ENCODE measurements at regions not wholly inside any gene's neighbourhood (a gene's known extent, or its start where the extent isn't known, plus 50 kb on each side); places are given as distances from the start of the nearest gene placed in this dataset.

GRCh38 chr1:209354840-209355165 lies 228.7 kb upstream of the CAMK1G start:
- Histone ChIP-seq H3K36me3 (replicated peaks in 1 of 2; ENCODE audit: control insufficient read depth in 1 of 2, insufficient read depth in 2 of 2, low read length in 2 of 2) (no peaks in the 10 kb centered on the region), H3K79me2 (ENCODE audit: insufficient read depth, low read length) (no peaks in the 10 kb centered on the region), H3K27ac (ENCODE audit: low read depth in 1 of 2, low read length in 2 of 2) (no peak overlapping the region), H4K20me1 (ENCODE audit: insufficient read depth, low read length) (no peaks in the 10 kb centered on the region), H3K4me1 (ENCODE audit: control insufficient read depth in 1 of 2, insufficient read depth in 2 of 2, low read length in 2 of 2) (no peaks in the 10 kb centered on the region), H3K9me3 (replicated peaks in 1 of 2; ENCODE audit: control insufficient read depth in 1 of 2, insufficient read depth in 1 of 2, low read length in 2 of 2) (no peaks in the 10 kb centered on the region), H3K27me3 (ENCODE audit: control insufficient read depth in 2 of 2, insufficient read depth in 2 of 2, low read length in 2 of 2) (no peaks in the 10 kb centered on the region), H3K9ac (ENCODE audit: insufficient read depth, low read length, poor library complexity, severe bottlenecking) (no peak overlapping the region), H3K4me2 (replicated peaks; ENCODE audit: extremely low read depth, low read length, poor library complexity, severe bottlenecking) (no peak overlapping the region), H3K4me3 (replicated peaks in 1 of 3; ENCODE audit: low read depth in 2 of 3, low read length in 3 of 3) (no peak overlapping the region), H2AFZ (ENCODE audit: insufficient read depth, low read depth, low read length, poor library complexity, severe bottlenecking) (no peak overlapping the region)
- peaks cover 0 to 4% (median 0%) of the 10 kb centered on the region in 7 donors for H3K9me3 Mint-ChIP-seq
- H3K4me1 Mint-ChIP-seq, result no peaks in the 10 kb centered on the region
- intact Hi-C loops (cut with micrococcal nuclease), result no loop called here
- no peaks in the 10 kb centered on the region for H3K36me3 Mint-ChIP-seq
- H3K27me3 Mint-ChIP-seq (ENCODE audit: low read depth in 3 of 3), result peaks cover 0 to 2% (median 1%) of the 10 kb centered on the region in 3 donors
- 76% methylated on average over 2 of the region's 4 CpGs for WGBS (ENCODE audit: insufficient coverage)
- TF ChIP-seq CTCF (IDR thresholded peaks at IDR 0.05), result no peak
- no peak for DNase-seq
- no peak overlapping the region for H3K27ac Mint-ChIP-seq
- H3K4me3 Mint-ChIP-seq, result no peak overlapping the region

GRCh38 chr1:209355415-209355814 lies 228.1 kb upstream of the CAMK1G start:
- H3K4me1 ChIP-seq (ENCODE audit: control insufficient read depth in 1 of 2, insufficient read depth in 2 of 2, low read length in 2 of 2), result no peaks in the 10 kb centered on the region
- no peaks in the 10 kb centered on the region for H4K20me1 ChIP-seq (ENCODE audit: insufficient read depth, low read length)
- Mint-ChIP-seq H3K4me1 (no peaks in the 10 kb centered on the region), H3K9me3 (peaks cover 0 to 4% (median 0%) of the 10 kb centered on the region in 7 donors), H3K4me3 (no peak overlapping the region), H3K36me3 (no peaks in the 10 kb centered on the region), H3K27me3 (ENCODE audit: low read depth in 3 of 3) (peaks cover 0 to 4% (median 1%) of the 10 kb centered on the region in 3 donors), H3K27ac (no peak overlapping the region)
- H3K79me2 ChIP-seq (ENCODE audit: insufficient read depth, low read length), result no peaks in the 10 kb centered on the region
- H3K27me3 ChIP-seq (ENCODE audit: control insufficient read depth in 2 of 2, insufficient read depth in 2 of 2, low read length in 2 of 2), result no peaks in the 10 kb centered on the region
- H3K9me3 ChIP-seq (replicated peaks in 1 of 2; ENCODE audit: control insufficient read depth in 1 of 2, insufficient read depth in 1 of 2, low read length in 2 of 2), result no peaks in the 10 kb centered on the region
- DNase-seq, result no peak
- intact Hi-C loops (cut with micrococcal nuclease), result no loop called here
- no peak overlapping the region for H2AFZ ChIP-seq (ENCODE audit: insufficient read depth, low read depth, low read length, poor library complexity, severe bottlenecking)
- no peaks in the 10 kb centered on the region for H3K36me3 ChIP-seq (replicated peaks in 1 of 2; ENCODE audit: control insufficient read depth in 1 of 2, insufficient read depth in 2 of 2, low read length in 2 of 2)
- no peak overlapping the region for H3K4me2 ChIP-seq (replicated peaks; ENCODE audit: extremely low read depth, low read length, poor library complexity, severe bottlenecking)
- WGBS (ENCODE audit: insufficient coverage), result 95% methylated on average over 3 of the region's 4 CpGs
- H3K27ac ChIP-seq (ENCODE audit: low read depth in 1 of 2, low read length in 2 of 2), result no peak overlapping the region
- TF ChIP-seq CTCF (IDR thresholded peaks at IDR 0.05), result no peak
- H3K9ac ChIP-seq (ENCODE audit: insufficient read depth, low read length, poor library complexity, severe bottlenecking), result no peak overlapping the region
- H3K4me3 ChIP-seq (replicated peaks in 1 of 3; ENCODE audit: low read depth in 2 of 3, low read length in 3 of 3), result no peak overlapping the region
